Nephron (organoid): ENCODE measurements at regions not wholly inside any gene's neighbourhood (a gene's known extent, or its start where the extent isn't known, plus 50 kb on each side); places are given as distances from the start of the nearest gene placed in this dataset.

Experiments used
- H3K27ac Mint-ChIP-seq, 3 experiments: 2 replicates each; pipeline ENCODE4 v1.8.0; 2020; ENCODE audit warnings: mixed read lengths in 3 of 3, mild to moderate bottlenecking in 2 of 3, moderate library complexity in 1 of 3
- H3K27me3 Mint-ChIP-seq: 2 replicates; pipeline ENCODE4 v1.8.0; 2021; ENCODE audit warnings: low read depth, mild to moderate bottlenecking, moderate library complexity, mixed read lengths
- H3K36me3 Mint-ChIP-seq: 2 replicates; pipeline ENCODE4 v1.8.0; 2020; ENCODE audit warnings: low read depth, mixed read lengths
- H3K4me1 Mint-ChIP-seq: 2 replicates; pipeline ENCODE4 v1.8.0; 2020; ENCODE audit warnings: mixed read lengths
- H3K4me3 Mint-ChIP-seq, 3 experiments: 2 replicates each; pipeline ENCODE4 v1.8.0; 2020; ENCODE audit warnings: mild to moderate bottlenecking in 3 of 3, mixed read lengths in 3 of 3, moderate library complexity in 2 of 3
- H3K9me3 Mint-ChIP-seq: 2 replicates; pipeline ENCODE4 v1.8.0; 2020; ENCODE audit warnings: mixed read lengths
- TF ChIP-seq, protein P1 (sequence below), 3 experiments: fragments of 200-600 bp; sonication (generic); IDR thresholded peaks; one replicate each; pipeline ENCODE4 v1.5.0; 2021; ENCODE audit warnings: antibody characterized with exemption in 3 of 3; ENCODE audit not compliant: unreplicated experiment in 3 of 3

- Mint-ChIP-seq H3K4me1 (peaks cover 45% of the 10 kb centered on the region), H3K4me3 (no peak overlapping the region), H3K27ac (peak overlapping the region in 1 of 3 experiments; percentile 21), H3K36me3 (no peaks in the 10 kb centered on the region), H3K27me3 (no peaks in the 10 kb centered on the region), H3K9me3 (no peaks in the 10 kb centered on the region)
- TF ChIP-seq, protein P1, sequence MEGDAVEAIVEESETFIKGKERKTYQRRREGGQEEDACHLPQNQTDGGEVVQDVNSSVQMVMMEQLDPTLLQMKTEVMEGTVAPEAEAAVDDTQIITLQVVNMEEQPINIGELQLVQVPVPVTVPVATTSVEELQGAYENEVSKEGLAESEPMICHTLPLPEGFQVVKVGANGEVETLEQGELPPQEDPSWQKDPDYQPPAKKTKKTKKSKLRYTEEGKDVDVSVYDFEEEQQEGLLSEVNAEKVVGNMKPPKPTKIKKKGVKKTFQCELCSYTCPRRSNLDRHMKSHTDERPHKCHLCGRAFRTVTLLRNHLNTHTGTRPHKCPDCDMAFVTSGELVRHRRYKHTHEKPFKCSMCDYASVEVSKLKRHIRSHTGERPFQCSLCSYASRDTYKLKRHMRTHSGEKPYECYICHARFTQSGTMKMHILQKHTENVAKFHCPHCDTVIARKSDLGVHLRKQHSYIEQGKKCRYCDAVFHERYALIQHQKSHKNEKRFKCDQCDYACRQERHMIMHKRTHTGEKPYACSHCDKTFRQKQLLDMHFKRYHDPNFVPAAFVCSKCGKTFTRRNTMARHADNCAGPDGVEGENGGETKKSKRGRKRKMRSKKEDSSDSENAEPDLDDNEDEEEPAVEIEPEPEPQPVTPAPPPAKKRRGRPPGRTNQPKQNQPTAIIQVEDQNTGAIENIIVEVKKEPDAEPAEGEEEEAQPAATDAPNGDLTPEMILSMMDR (IDR thresholded peaks at IDR 0.05; ENCODE audit: unreplicated experiment in 3 of 3), result no peak
These were observed 123.7 kb upstream of the MLIP start for GRCh38 chr6:53987522-53987888.

DNA sequence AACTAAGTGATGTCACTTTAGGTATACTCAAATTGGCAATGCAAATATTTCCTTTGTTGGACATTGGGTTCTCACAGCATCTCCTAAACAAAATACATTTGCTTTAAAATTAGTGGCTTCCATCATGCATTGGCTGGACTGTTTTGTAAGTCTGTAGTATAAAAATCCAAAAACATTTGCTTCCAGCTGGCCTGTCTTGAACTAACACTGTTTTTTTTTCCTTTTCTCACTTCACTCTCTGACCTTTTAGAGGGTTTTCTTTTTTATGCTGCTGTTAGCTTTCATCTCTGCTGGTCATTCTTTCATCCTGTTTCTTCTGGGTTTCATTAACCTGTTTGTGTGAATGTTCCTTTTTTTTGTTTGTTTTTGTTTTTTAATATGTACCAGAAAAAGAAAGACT, 121.7 kb upstream of the MLIP start:
- no peaks in the 10 kb centered on the region for H3K27me3 Mint-ChIP-seq
- peaks cover 44% of the 10 kb centered on the region for H3K4me1 Mint-ChIP-seq
- H3K9me3 Mint-ChIP-seq, result no peaks in the 10 kb centered on the region
- no peak overlapping the region for H3K4me3 Mint-ChIP-seq
- H3K27ac Mint-ChIP-seq, result no peak overlapping the region
- TF ChIP-seq, protein P1 (IDR thresholded peaks at IDR 0.05; ENCODE audit: unreplicated experiment in 3 of 3), result no peak
- H3K36me3 Mint-ChIP-seq, result no peaks in the 10 kb centered on the region

DNA sequence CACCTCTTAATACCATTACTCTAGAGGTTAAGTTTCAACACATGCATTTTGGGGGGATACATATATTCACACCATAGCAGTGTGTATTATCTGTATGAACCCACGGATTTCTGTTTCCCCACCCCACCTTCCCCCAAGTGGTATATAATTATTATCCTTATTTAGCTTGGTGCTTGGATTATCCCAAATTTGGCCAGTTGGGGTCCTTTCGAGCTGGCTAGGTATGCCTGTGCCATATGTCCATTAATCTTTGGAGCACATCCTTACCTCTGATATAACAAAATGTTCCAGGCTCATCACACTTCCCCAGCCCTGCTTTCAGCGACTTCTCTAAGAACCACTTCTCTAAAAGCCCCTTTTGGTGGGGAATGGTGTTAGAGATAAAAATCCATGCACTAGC, 118.7 kb upstream of the MLIP start:
- TF ChIP-seq, protein P1 (IDR thresholded peaks at IDR 0.05; ENCODE audit: unreplicated experiment in 3 of 3), result no peak
- no peak overlapping the region for H3K27ac Mint-ChIP-seq
- no peaks in the 10 kb centered on the region for H3K9me3 Mint-ChIP-seq
- no peaks in the 10 kb centered on the region for H3K36me3 Mint-ChIP-seq
- H3K27me3 Mint-ChIP-seq, result no peaks in the 10 kb centered on the region
- H3K4me1 Mint-ChIP-seq, result peaks cover 15% of the 10 kb centered on the region
- H3K4me3 Mint-ChIP-seq, result no peak overlapping the region

GRCh38 chr6:53994201-53994600, 117.0 kb upstream of the MLIP start:
- H3K4me3 Mint-ChIP-seq, result no peak overlapping the region
- peaks cover 7% of the 10 kb centered on the region for H3K4me1 Mint-ChIP-seq
- no peaks in the 10 kb centered on the region for H3K9me3 Mint-ChIP-seq
- H3K27me3 Mint-ChIP-seq, result no peaks in the 10 kb centered on the region
- no peaks in the 10 kb centered on the region for H3K36me3 Mint-ChIP-seq
- no peak overlapping the region for H3K27ac Mint-ChIP-seq
- TF ChIP-seq, protein P1 (IDR thresholded peaks at IDR 0.05; ENCODE audit: unreplicated experiment in 3 of 3), result no peak

DNA sequence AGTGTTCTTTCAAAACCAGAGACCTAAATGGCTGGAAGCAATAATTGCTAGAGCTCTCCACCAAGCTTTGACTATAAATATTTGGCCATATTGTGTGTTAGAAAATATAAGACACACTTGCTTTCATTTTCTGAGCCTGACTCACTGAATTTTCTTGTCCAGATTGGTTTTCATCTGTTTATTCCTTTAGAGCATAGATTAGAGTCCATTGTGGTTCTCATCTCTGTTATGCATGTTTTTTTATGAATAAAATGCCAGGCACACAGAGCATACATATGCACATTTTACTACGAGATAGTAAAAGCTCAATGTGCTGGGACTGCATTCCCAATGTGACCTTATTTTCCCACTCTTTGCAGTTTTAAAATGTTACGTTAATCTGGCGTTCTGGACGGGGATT, 115.3 kb upstream of the MLIP start:
- Mint-ChIP-seq H3K27me3 (no peaks in the 10 kb centered on the region), H3K4me1 (no peaks in the 10 kb centered on the region), H3K9me3 (no peaks in the 10 kb centered on the region), H3K27ac (no peak overlapping the region), H3K4me3 (no peak overlapping the region), H3K36me3 (no peaks in the 10 kb centered on the region)
- TF ChIP-seq, protein P1 (IDR thresholded peaks at IDR 0.05; ENCODE audit: unreplicated experiment in 3 of 3), result no peak

DNA sequence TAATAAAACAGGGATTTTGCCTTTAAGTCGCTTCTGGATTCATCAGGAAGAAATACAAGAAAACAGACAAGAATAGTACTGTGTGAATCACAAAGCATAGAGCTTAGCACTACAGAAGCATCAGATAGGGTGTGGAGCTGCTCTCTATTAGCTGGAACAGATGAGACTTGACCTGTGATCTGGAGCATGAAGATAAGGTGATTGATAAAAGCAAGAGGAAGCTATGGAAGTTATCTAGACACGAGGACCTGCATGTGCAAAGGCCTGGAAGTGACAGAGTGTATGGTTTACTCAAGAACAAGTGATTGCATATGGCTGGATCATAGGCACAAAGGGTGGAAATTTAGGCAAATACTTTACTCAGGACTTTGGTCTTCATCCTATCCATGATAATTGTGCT, 112.9 kb upstream of the MLIP start:
- no peaks in the 10 kb centered on the region for H3K9me3 Mint-ChIP-seq
- no peak overlapping the region for H3K4me3 Mint-ChIP-seq
- H3K27me3 Mint-ChIP-seq, result no peaks in the 10 kb centered on the region
- TF ChIP-seq, protein P1 (IDR thresholded peaks at IDR 0.05; ENCODE audit: unreplicated experiment in 3 of 3), result no peak
- no peaks in the 10 kb centered on the region for H3K4me1 Mint-ChIP-seq
- H3K27ac Mint-ChIP-seq, result no peak overlapping the region
- no peaks in the 10 kb centered on the region for H3K36me3 Mint-ChIP-seq
